ENCODE measurements at regions not wholly inside any gene's neighbourhood (a gene's known extent, or its start where the extent isn't known, plus 50 kb on each side); places are given as distances from the start of the nearest gene placed in this dataset.

DNA sequence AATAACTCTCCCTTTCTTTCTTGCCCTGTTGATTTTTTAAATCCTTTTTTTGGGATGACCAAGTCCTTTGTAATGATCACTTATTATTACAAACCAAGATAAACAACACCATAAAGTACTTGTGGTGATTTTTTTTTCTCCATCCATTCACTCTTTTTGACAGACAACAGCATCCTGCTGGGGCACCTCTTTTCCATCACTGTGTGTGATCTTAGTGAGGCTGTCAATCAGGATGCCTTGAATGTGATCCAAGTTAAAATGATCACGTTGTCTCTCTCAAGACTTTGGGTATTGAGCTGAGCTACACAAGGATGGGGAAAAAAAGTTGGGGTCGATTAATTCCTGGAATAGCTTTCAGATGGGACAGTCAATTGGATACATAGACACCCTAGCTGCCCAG is 73.6 kb upstream of the PPP2R2B start:
- in situ Hi-C loops (cut with HindIII; ENCODE audit: low sequenced_read_pairs): no loop called here
- TF ChIP-seq, protein P1, sequence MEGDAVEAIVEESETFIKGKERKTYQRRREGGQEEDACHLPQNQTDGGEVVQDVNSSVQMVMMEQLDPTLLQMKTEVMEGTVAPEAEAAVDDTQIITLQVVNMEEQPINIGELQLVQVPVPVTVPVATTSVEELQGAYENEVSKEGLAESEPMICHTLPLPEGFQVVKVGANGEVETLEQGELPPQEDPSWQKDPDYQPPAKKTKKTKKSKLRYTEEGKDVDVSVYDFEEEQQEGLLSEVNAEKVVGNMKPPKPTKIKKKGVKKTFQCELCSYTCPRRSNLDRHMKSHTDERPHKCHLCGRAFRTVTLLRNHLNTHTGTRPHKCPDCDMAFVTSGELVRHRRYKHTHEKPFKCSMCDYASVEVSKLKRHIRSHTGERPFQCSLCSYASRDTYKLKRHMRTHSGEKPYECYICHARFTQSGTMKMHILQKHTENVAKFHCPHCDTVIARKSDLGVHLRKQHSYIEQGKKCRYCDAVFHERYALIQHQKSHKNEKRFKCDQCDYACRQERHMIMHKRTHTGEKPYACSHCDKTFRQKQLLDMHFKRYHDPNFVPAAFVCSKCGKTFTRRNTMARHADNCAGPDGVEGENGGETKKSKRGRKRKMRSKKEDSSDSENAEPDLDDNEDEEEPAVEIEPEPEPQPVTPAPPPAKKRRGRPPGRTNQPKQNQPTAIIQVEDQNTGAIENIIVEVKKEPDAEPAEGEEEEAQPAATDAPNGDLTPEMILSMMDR (IDR thresholded peaks at IDR 0.05; ENCODE audit: low read depth, low read length, missing control alignments): no peak

DNA sequence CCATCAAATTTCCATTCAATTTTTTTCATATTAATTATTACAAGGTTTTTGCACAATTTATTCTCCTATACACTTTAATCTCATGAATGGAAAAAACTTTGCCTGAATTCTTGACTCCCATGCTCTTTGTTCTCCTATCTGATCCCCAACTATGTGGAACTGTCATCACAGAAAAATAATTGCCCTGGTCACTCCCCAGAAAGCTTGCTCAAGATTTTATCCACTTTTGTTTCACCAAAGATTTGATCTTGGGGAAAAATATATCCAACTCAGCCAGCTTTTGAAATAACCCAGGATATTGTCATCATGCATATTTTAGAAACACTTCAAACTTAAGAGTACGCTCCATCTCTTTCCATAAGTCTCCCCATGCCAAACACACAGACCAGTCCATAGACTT is 77.7 kb upstream of the PPP2R2B start:
- H3K4me3 ChIP-seq (ENCODE audit: low read depth, low read length): no peak overlapping the region
- in situ Hi-C loops (cut with HindIII; ENCODE audit: low sequenced_read_pairs): no loop called here
- no peak for DNase-seq (ENCODE audit: low read depth)
- TF ChIP-seq, protein P1 (IDR thresholded peaks at IDR 0.05; ENCODE audit: low read depth, low read length, missing control alignments): no peak

More for the DNA sequence above, 73.6 kb upstream of the PPP2R2B start:
- no peak overlapping the region for H3K4me3 ChIP-seq (ENCODE audit: low read depth, low read length)
- DNase-seq (ENCODE audit: low read depth): no peak

DNA sequence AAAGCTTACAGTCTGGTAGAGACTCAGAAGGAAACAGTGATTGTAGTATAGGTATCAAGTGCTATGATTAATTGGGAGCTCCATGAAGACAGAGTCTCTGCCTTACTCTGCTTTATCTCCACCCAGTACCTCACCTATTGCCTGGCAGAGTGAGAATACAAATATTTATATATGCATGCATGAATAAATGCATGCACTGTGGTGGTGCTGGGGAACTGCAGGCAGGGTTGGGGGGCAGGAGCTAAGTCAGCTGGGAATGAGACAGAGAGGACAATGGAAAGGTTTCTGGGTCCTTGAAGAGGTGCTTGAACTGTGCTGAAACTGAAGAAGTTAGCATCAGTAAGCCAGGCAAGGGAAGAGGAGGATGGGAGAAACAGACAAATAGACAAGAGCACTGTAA is 80.8 kb upstream of the PPP2R2B start:
- no peak for DNase-seq (ENCODE audit: low read depth)
- in situ Hi-C loops (cut with HindIII; ENCODE audit: low sequenced_read_pairs): no loop called here
- TF ChIP-seq, protein P1 (IDR thresholded peaks at IDR 0.05; ENCODE audit: low read depth, low read length, missing control alignments): no peak
- H3K4me3 ChIP-seq (ENCODE audit: low read depth, low read length): no peak overlapping the region

DNA sequence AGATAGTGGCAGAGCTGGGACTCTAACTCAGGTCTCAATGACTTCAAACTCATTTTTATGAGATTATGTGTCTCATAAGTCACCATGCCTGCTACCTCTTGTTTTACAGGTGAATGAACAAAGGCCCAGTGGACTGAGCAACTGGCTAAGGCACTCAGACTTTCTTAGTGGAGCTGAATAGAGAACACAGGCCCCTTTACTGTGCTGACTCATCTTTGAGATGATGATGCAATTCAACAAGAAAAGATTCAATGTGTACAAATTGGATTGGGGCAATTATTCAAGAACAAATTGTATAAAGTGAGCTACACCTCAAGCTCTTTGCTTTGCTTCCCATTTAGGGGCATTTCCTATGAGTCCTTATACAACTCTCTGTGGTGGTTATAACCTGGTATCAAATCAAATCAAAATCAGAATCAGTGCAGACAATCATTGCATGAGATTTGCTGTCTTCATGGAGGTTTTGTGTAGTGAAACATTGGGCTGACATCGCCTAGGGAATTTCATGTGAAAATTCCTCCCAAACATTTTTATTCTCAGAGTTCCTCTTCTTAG is 84.3 kb upstream of the PPP2R2B start:
- DNase-seq (ENCODE audit: low read depth): peak; percentile 12
- TF ChIP-seq, protein P1 (IDR thresholded peaks at IDR 0.05; ENCODE audit: low read depth, low read length, missing control alignments): no peak
- in situ Hi-C loops (cut with HindIII; ENCODE audit: low sequenced_read_pairs): no loop called here
- H3K4me3 ChIP-seq (ENCODE audit: low read depth, low read length): no peak overlapping the region

DNA sequence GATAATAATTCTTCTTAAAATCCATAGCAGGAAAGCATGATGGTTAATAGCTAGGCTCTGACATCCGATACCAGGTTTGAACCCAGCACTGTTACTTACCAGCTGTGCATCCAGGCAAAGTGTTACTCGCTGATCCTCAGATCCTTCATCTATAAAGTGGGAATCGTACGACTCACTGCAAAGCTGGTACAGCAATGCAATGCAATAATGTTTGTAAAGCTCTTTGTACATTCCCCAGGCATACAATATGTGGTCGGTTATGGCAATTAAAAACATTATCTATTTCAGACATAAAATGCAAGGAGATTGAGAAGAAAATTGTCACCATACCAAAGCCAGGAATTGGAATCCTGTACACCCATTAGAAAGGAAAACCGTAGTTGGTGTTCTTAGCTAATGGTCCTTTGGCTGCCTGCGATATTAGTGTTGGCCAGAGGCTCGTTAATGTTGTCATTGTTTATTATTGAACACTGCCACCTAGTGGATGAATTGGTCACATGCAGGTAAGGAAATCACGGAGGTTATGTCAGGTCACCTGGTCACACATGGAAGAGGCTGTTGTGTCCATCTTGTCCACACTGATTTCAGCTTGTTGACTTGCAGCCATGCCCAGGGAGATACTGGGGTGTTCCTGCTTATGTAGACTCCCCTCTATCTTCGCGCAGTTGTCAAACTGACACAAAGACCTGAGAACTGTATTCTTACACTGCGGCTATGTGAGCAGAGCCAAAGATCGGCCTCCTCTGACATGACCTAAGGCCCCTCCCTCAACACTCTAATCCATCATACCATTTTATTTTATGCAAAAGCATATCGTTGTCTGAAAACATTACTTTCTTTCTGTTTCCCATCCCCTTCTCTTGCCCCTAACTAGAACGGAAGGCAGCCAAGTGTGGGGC is 87.5 kb upstream of the PPP2R2B start:
- TF ChIP-seq, protein P1 (IDR thresholded peaks at IDR 0.05; ENCODE audit: low read depth, low read length, missing control alignments): peak; percentile 71
- H3K4me3 ChIP-seq (ENCODE audit: low read depth, low read length): no peak overlapping the region
- DNase-seq (ENCODE audit: low read depth): peak; percentile 70
- in situ Hi-C loops (cut with HindIII; ENCODE audit: low sequenced_read_pairs): no loop called here

DNA sequence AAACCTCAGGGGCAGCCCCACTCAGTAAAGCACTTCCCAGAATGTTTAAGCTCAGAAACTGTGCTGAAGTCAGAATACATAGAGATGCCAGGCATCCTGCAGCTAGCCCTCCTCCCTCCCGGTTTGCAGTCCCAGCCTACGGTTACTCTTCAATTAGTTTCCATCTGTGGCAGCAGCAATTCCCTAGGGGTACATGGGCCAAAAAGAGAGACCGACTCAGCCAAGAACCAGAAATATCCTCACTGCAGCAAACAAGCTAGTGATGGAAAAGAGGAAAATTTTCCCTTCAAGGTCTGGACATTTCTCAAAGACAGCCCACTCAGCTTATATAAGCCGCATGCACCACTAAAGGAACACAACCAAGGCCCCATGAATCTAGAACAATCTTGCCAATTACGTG is 89.1 kb upstream of the PPP2R2B start:
- no peak for DNase-seq (ENCODE audit: low read depth)
- in situ Hi-C loops (cut with HindIII; ENCODE audit: low sequenced_read_pairs): no loop called here
- no peak overlapping the region for H3K4me3 ChIP-seq (ENCODE audit: low read depth, low read length)
- TF ChIP-seq, protein P1 (IDR thresholded peaks at IDR 0.05; ENCODE audit: low read depth, low read length, missing control alignments): peak; percentile 2
